Esophagus (tissue), 2 donors: ENCODE measurements at regions not wholly inside any gene's neighbourhood (a gene's known extent, or its start where the extent isn't known, plus 50 kb on each side); places are given as distances from the start of the nearest gene placed in this dataset.

ENCODE experiments used
- H3K27ac ChIP-seq, 2 donors: one replicate each; pipeline ENCODE4 v1.5.1; 2013; ENCODE audit warnings: low read depth in 2 of 2, mild to moderate bottlenecking in 2 of 2, inconsistent platforms in 1 of 2, low read length in 1 of 2, moderate library complexity in 1 of 2
- H3K27me3 ChIP-seq, 2 donors: one replicate each; pipeline ENCODE4 v1.6.1; 2013; ENCODE audit warnings: low read length in 2 of 2, control low read depth in 1 of 2, mild to moderate bottlenecking in 1 of 2; ENCODE audit not compliant: insufficient read depth in 2 of 2, control insufficient read depth in 1 of 2
- H3K36me3 ChIP-seq, 2 donors: one replicate each; pipeline ENCODE4 v1.6.1; 2013; ENCODE audit warnings: low read length in 1 of 2; ENCODE audit not compliant: control insufficient read depth in 2 of 2, insufficient read depth in 2 of 2
- H3K4me1 ChIP-seq, 2 donors: one replicate each; pipeline ENCODE4 v1.6.1; 2013; ENCODE audit warnings: low read length in 1 of 2; ENCODE audit not compliant: control insufficient read depth in 2 of 2, insufficient read depth in 2 of 2
- H3K4me3 ChIP-seq, 2 donors: one replicate each; pipeline ENCODE4 v1.5.1; 2013; ENCODE audit warnings: low read length in 2 of 2, mild to moderate bottlenecking in 2 of 2, low read depth in 1 of 2, moderate library complexity in 1 of 2
- H3K9me3 ChIP-seq, 2 donors: one replicate each; pipeline ENCODE4 v1.6.1; 2013; ENCODE audit warnings: mild to moderate bottlenecking in 2 of 2, low read depth in 1 of 2, low read length in 1 of 2, moderate library complexity in 1 of 2; ENCODE audit not compliant: control insufficient read depth in 2 of 2, insufficient read depth in 1 of 2
- WGBS, 2 donors: extraction: QIAGEN DNeasy Blood & Tissue Kit; methylation state at CpG; one replicate each; pipeline ENCODE4 v1.1.7; 2013; 5-methylcytosine and 5-hydroxymethylcytosine counted together
- donor health status: healthy with polysubstance abuse.
- donor health status: Bipolar disorder and iron deficiency.

DNA sequence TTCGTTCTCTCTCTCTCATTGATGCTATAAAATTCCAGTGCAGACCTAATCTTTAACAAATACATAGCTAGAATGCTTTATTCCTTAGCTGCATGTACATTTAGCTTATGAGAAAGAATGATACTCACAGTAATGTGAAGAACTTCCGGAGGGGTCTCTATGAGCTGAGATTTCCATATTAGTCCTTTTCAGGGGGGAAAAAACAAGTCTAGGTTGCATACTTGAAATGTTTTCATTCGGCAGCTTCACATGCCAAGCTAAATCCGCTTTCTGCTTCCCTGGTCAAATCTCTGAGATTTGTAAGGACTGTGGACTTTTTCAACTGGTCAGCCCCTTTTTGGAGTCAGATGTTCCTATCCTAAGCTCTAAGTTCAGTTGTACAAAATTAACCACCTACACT, 111.5 kb upstream of the COL8A1 start:
- Histone ChIP-seq H3K4me1 (no peaks in the 10 kb centered on the region), H3K36me3 (no peaks in the 10 kb centered on the region), H3K4me3 (no peak overlapping the region), H3K27ac (no peak overlapping the region), H3K27me3 (no peaks in the 10 kb centered on the region), H3K9me3 (peaks cover 0 to 3% of the 10 kb centered on the region in 2 donors)
- WGBS, 2 donors = 71 to 78% methylated on average over 4 of the region's 4 CpGs

GRCh38 chr3:99524559-99524958, 113.8 kb upstream of the COL8A1 start:
- H3K27ac ChIP-seq = no peak overlapping the region
- no peaks in the 10 kb centered on the region for H3K4me1 ChIP-seq
- H3K9me3 ChIP-seq = peaks cover 0 to 3% of the 10 kb centered on the region in 2 donors
- no peak overlapping the region for H3K4me3 ChIP-seq
- no peaks in the 10 kb centered on the region for H3K27me3 ChIP-seq
- H3K36me3 ChIP-seq = no peaks in the 10 kb centered on the region

DNA sequence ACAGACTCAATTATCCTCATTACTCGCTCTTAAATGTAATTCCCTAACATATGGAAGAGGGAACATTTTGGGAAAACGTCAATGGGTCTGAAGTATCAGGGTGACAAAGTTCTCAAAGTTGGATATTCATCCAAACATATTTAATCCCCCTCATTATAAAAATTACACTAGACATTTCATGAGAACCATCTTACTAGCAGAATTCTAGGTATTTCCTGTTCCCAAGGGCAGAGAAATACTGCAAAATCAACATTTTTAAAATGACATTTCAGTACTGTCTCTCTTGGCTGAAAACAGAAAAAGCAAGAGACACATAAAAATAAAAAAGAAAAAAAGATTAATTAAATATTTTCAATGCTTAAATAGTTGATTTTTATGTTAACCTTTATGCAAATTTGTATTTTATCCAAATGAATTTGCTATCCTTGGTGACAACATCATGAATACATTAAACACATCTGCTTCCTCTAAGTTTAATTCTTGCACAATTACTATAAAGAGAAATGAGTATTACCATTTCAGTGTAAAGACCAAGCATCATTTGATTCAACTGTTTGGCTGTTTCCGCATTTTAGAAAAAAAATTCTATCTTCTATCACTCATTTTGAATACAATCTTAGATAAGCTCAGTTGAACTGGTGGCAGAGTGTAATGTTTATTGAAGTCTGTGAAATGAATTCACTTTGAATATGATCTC, 114.8 kb upstream of the COL8A1 start:
- no peaks in the 10 kb centered on the region for H3K4me1 ChIP-seq
- no peaks in the 10 kb centered on the region for H3K36me3 ChIP-seq
- H3K27me3 ChIP-seq = no peaks in the 10 kb centered on the region
- no peak overlapping the region for H3K4me3 ChIP-seq
- H3K9me3 ChIP-seq = peaks cover 0 to 3% of the 10 kb centered on the region in 2 donors
- 72 to 84% methylated on average over 3 of the region's 3 CpGs for WGBS, 2 donors
- H3K27ac ChIP-seq = no peak overlapping the region

GRCh38 chr3:99522147-99522546, 116.2 kb upstream of the COL8A1 start:
- peaks cover 0 to 3% of the 10 kb centered on the region in 2 donors for H3K9me3 ChIP-seq
- no peaks in the 10 kb centered on the region for H3K4me1 ChIP-seq
- no peaks in the 10 kb centered on the region for H3K27me3 ChIP-seq
- WGBS, 2 donors = 80 to 91% methylated on average over 2 of the region's 2 CpGs
- no peaks in the 10 kb centered on the region for H3K36me3 ChIP-seq
- no peak overlapping the region for H3K27ac ChIP-seq
- no peak overlapping the region for H3K4me3 ChIP-seq

- H3K36me3 ChIP-seq = no peaks in the 10 kb centered on the region
- no peaks in the 10 kb centered on the region for H3K4me1 ChIP-seq
- H3K4me3 ChIP-seq = no peak overlapping the region
- H3K9me3 ChIP-seq = peaks cover 0 to 3% of the 10 kb centered on the region in 2 donors
- H3K27me3 ChIP-seq = no peaks in the 10 kb centered on the region
- H3K27ac ChIP-seq = no peak overlapping the region
- 77 to 87% methylated on average over 2 of the region's 2 CpGs for WGBS, 2 donors
Measured at GRCh38 chr3:99521551-99521950, 116.8 kb upstream of the COL8A1 start.

DNA sequence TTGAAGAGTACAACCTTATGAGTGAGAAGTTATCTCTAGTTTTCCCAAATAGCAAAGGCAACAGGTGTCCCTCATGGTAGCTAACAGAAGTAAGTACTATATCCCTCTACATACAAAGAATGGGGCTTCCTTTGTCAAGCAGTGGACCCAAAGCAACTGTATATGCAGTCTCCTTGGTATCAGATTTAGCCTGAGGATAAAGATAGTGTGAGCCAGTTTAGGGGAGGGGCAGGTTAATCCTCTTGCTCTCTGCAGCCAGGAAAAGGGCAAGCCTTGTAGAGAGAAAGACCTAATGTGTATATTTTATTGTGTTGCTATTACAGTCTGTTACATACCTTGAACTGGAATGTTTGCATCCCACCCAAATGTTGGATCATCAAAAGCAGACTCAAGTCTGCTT, 117.9 kb upstream of the COL8A1 start:
- Histone ChIP-seq H3K36me3 (no peaks in the 10 kb centered on the region), H3K27me3 (no peaks in the 10 kb centered on the region), H3K4me3 (no peak overlapping the region), H3K4me1 (no peaks in the 10 kb centered on the region), H3K27ac (no peak overlapping the region), H3K9me3 (no peaks in the 10 kb centered on the region)

DNA sequence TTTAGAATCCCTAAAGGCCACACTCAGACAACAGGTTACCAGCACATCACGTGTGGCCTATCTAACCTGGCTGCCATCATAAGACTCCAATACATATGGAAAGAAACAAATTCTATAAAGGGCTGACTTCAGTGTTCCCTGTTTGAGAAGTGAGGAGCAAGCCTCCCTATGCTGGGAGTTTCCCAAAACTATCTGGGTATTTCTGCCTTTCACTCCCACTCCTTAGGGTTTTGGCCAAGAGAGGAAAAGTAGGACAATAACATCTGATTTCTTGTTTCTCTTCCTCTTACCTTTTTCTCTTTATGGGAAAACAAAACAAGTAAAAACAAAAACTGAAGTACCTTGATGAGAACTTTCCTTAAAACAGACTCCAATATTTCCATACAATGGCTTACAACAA, 121.5 kb upstream of the COL8A1 start:
- H3K27me3 ChIP-seq = no peaks in the 10 kb centered on the region
- no peak overlapping the region for H3K4me3 ChIP-seq
- H3K27ac ChIP-seq = no peak overlapping the region
- H3K9me3 ChIP-seq = no peaks in the 10 kb centered on the region
- H3K4me1 ChIP-seq = no peaks in the 10 kb centered on the region
- H3K36me3 ChIP-seq = no peaks in the 10 kb centered on the region
- 84 to 86% methylated on average over 1 of the region's 1 CpG for WGBS, 2 donors

DNA sequence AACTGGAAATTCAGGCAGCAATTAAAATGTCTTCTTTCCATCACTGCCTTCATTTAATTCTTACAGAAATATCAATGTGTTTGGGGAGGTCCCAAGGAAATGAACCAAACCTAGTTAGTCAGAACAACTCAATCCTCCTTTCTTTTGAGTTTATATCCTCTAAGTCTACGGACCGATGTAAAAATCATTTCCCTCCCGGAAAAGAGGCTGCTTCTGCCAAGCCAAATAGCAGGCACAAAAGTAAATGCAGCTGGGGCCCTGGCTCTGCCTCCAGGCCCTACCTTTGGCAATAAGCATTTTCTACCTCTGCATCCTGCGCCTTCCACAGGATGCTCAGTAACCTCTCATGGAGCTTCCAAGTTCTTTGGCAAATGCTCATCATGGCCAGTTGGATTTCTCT, 122.5 kb upstream of the COL8A1 start:
- H3K4me1 ChIP-seq = no peaks in the 10 kb centered on the region
- 62 to 74% methylated on average over 4 of the region's 4 CpGs for WGBS, 2 donors
- no peaks in the 10 kb centered on the region for H3K9me3 ChIP-seq
- H3K36me3 ChIP-seq = no peaks in the 10 kb centered on the region
- no peak overlapping the region for H3K27ac ChIP-seq
- H3K27me3 ChIP-seq = no peaks in the 10 kb centered on the region
- H3K4me3 ChIP-seq = no peak overlapping the region

- H3K9me3 ChIP-seq = no peaks in the 10 kb centered on the region
- no peak overlapping the region for H3K27ac ChIP-seq
- no peaks in the 10 kb centered on the region for H3K36me3 ChIP-seq
- H3K27me3 ChIP-seq = no peaks in the 10 kb centered on the region
- no peak overlapping the region for H3K4me3 ChIP-seq
- no peaks in the 10 kb centered on the region for H3K4me1 ChIP-seq
- 59 to 61% methylated on average over 5 of the region's 5 CpGs for WGBS, 2 donors
Measured at GRCh38 chr3:99509224-99509623, 129.2 kb upstream of the COL8A1 start.

DNA sequence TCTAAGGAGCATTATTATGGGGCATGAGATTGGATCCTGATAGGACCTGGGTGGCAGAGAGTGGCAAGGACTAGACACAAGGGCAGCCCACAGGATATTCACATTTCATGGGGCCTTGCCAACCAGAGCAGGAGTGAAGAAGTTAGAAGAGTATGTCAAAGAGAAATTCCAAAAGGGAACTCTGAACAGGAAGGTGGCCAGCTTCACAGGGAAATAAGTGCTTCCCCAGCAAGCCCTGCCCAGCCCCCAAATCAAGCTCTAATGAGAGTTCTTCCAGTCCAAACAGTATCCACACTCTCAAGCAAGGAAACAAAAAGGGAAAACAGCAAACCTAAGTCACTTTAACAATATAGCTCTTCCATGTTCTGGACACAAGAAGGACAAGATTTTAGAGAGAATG, 130.2 kb upstream of the COL8A1 start:
- H3K27me3 ChIP-seq = no peaks in the 10 kb centered on the region
- no peak overlapping the region for H3K4me3 ChIP-seq
- H3K9me3 ChIP-seq = no peaks in the 10 kb centered on the region
- H3K27ac ChIP-seq = no peak overlapping the region
- no peaks in the 10 kb centered on the region for H3K36me3 ChIP-seq
- H3K4me1 ChIP-seq = no peaks in the 10 kb centered on the region
